ENCODE measurements at regions not wholly inside any gene's neighbourhood (a gene's known extent, or its start where the extent isn't known, plus 50 kb on each side); places are given as distances from the start of the nearest gene placed in this dataset.

DNA sequence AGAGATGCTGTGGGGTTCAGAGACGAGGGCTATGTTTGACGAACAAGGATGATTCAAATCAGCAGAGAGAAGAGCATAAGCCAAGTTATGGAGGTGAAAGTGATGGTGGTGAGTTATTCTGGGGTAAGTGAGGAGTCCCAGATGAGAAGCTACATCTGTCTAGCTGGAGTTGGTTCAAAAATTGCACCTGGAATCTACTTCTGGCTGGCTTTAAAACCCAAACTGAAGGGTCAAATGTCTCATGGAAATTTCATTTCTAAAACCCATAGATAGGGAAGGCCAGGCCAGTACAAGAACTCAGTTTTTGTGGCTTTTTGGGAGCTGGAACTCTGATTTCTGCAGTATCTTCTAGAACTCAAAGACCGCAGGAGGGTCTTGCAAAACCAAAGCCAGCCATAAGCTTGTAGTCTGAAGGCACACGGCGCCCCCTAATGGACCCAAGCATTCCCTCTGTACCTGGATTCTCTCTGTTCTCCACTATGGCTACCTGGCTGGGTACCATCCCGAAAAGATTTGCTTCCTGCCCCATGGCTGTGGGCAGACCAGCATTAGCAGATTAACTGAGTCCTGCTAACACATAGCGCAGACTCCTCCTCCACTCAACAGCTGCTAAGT, 229.1 kb upstream of the SLC14A2 start:
- peak; percentile 80 for DNase-seq

DNA sequence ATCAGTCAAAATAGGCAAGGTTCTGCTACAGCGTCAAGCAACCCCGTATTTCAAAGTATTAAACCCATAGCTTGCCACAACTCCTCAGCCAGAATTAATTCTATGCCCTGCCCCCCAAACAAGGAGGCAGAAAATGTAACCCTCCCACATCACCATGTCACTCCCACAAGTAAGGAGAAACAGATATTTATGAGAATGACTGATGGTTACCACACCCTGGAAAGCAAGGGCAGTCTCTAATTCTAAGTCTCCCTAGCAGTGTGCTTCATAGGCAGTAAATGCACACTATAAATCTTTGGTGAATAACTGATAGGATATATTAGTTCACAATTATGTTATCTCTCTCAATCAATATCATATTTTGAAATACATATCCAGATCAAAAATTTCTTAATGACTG, 228.0 kb upstream of the SLC14A2 start:
- no peak for DNase-seq

DNA sequence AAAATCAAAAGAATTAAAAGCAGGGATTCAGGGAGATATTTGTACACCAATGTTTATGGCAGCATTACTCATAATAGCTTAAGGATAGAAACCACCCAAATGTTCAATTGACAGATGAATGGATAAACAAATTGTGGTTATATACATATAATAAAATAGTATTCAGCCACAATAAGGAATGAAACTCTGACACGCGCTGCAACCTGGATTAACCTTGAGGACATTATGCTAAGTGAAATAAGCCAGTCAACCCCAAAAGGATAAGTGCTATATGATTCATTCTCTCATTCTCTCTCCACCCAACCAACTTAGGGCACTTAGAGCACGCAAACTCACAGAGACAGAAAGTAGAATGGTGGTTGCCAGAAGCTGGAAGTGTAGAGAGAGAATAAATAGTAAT, 216.8 kb upstream of the SLC14A2 start:
- DNase-seq, result no peak

DNA sequence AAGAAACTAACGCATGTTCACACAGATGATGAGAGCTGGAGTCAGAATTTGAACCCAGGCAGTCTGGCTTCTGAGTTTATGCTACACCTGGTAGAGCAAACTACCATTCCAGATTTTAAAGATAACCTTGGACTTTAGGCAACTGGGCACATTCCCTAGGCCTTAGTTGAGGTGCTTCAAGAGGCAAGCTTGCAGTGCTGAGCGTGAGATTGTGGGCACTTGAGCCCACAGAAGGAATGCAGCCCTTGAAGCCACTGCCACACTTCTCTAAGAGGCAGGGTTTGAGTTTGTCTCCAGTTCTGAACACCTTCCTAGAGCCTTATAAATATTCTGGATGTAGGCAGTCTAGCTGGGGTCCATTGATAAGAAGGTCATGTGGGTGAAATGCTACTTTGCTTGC, 216.1 kb upstream of the SLC14A2 start:
- DNase-seq, result no peak

DNA sequence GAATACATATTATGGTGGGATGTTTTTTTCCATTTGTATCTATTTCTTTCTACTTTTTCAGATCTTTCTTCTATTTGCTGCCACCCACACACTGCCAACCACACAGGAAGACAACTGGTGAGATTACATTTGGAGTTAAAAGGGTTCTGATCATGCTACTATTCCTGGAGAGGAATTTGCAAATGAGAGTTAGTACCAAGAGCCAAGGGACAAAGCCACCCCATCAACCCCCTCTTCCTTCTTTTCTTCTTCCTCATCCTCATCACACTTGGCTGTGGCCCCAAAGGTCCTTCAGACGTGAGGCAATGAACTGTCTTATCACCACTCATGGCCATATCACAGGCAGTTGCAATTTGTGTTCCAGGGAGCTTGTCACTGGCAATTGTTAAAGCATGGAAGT, 215.6 kb upstream of the SLC14A2 start:
- no peak for DNase-seq

DNA sequence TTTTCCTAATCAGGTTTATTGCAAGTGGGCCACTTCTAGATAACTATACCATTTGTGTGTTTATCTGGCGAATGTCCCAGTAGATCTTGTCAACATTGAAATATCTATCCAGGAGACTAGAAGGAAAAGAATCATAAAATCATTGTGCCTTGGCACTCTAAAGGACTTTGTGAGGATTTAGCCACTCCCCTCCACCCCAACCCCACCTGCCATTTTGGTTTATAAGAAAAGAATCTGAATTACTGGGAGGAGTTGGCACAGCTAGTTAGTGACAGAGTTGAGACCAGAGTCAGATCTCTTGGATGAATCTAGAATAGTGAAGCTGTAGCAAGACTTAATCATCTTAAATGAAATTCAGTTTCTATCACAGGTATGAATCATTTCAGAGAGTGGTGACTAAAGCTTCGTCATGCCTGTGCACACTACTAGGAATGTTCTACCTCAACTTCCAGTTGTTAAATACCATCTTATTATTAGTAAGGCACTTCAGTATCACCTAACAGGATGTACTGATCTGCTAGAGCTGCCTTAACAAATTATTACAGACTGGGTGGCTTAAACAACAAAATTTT, 212.7 kb upstream of the SLC14A2 start:
- DNase-seq, result no peak

DNA sequence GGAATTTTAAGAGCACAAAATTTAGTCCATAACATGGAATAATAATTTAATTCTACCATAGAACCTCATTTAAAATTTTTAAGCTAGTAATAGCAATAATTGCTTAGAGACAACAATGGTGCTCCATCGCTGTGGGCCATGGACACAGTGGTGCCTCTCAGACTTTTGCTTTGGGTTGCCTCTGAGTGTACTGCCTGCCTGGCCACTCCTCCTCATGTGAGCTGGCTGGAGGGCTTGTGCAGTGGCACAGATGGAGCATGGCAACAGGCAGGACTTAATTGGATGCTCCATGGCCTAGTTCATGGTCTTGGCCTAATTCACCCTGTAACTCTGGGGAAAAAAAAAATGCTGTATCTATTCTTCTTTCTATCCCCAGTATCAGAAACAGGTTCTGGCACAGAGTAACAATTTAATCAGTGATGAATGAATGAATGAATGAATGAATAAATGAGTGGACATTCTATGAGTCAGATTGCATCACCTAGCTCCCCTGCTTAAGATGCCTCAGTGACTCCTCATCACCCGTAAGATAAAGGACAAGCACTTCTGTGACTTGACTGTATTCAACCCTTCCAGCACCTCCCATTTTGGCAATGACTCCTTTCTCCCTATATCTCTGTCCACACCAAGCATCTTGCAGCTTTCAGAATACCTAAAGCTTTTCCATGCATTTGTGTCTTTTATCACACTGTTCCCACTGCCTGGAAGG, 211.8 kb upstream of the SLC14A2 start:
- DNase-seq, result no peak

DNA sequence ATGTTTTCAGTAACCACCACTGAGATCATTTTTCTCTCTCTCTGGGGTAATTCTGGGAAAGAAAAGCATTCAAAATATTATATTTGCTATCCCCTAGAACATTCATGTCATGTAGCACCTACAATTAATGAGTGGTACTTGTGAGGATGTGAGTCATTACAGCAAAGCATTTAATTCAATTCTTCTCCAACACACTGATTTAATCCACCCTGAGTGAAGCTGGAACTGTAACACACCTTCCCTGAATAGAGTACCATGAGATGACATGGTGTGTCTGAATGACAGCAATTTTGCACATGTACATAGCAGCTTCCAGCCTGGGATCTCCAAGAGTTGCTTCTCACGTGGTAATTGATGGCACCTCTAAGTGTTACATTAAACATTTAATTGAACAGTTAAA, 207.1 kb upstream of the SLC14A2 start:
- DNase-seq, result peak; percentile 37

DNA sequence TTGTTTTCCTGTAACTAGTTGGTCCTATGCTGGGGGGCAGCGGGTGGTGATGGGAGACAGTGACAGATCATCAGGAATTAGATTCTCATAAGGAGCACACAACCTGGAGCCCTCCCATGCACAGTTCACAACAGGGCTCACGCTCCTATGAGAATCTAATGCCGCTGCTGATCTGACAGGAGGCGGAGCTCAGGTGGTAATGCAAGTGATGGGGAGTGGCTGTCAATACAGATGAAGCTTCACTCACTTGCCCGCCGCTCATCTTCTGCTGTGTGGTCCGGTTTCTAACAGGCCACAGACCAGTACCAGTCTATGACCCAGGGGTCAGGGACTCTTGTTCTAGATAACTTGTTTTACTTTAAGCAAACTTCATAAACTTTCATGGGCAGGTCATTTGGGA, 205.3 kb upstream of the SLC14A2 start:
- DNase-seq, result no peak

DNA sequence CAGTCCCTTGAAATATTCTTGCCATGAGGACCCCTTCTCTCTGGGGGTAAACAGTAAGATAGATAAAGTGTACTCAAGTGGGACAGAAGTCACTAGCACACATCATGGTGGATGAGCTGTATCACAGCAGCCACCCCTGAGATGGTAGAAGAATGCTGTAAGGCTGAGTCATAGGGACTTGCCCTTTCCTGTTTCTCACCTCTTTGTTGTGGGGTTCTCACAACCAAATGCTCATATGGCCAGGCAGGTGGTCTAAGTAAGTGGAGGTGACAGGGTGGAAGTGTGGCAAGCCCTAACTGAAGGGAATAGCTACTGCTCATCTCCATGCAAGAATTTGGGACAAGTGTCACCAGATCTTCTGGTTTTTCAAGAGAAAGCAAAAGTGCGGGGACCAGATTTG, 202.7 kb upstream of the SLC14A2 start:
- DNase-seq, result peak; percentile 25

DNA sequence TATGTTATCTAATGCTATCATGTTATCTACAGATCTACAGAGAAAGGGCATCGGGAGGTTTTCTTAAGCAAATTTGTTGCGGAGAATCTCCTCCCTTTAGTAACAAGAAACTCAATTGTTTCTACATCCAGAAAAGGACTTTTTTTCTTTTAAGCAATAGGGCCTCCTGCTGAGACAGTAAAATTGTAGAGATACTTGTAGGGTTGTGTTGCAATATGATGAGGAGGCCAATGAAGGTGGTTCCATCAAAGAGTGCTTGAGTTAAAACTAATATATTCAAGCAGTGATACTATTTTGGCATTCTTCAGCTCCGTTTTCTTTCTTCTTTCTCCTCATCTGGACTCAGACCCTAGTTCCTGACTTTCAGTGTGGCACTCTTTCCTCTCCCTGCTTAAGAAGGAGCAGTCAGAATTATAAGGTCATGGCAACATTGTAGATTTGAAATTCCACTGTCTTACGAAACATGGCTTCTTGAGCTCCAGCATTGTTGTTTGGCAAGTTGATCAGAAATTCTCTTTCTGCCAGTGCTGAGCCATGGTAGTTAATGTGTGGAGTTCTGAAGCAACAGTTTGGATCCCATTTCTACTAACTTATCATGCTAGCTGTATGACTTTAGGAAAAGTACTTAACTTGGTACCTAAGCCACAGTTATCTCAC, 202.0 kb upstream of the SLC14A2 start:
- DNase-seq, result no peak

DNA sequence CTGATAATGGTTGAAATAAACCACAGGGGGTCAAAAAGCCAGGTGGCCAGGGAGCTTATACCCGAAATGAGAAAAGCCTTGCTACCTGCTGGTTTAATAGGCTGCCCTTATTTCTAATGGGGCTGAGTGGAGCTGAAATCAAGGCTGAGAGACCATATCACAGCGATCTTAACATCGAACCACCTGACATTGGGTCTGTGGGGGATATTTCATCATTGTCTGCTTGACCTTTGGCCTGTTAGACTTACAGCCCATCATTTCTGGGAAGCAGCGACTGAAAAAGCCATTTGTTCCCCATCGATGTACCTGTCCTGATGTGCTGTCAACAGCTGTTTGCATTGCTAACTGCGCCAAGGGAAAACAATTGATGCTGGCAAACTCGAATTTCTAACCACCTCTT, 199.7 kb upstream of the SLC14A2 start:
- DNase-seq, result no peak

DNA sequence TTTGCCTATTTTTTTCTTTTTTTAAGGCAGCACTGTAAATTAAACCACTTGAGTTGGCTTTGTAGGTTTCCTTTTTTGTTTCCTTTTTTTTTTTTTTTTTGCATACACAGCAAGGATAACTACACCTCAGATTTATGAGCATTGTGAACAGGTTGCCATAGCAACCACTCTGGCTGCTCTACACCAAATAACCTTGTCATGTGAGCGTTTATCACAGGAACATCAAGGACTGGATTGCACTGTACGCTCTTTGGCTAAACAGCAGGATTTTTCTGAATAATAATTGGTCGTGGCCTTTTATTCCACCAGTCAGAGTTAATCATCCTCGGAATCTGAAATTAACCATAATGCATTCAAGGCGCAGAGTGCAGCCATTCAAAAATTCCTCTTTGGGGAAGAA, 199.1 kb upstream of the SLC14A2 start:
- peak; percentile 91 for DNase-seq

DNA sequence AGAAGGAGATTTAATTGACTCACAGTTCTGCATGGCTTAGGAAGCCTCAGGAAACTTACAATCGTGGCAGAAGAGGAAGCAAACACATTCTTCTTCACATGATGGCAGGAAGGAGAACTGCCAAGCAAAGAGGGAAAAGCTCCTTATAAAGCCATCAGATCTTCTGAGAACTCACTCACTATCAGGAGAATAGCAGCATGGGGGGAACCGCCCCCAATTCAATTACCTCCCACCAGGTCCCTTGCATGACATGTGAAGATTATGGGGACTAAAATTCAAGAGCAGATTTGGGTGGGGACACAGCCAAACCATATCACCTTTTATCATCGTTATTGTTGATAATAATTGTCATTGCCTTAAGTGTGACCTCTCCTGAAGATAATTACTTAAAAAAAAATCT, 197.9 kb upstream of the SLC14A2 start:
- no peak for DNase-seq

DNA sequence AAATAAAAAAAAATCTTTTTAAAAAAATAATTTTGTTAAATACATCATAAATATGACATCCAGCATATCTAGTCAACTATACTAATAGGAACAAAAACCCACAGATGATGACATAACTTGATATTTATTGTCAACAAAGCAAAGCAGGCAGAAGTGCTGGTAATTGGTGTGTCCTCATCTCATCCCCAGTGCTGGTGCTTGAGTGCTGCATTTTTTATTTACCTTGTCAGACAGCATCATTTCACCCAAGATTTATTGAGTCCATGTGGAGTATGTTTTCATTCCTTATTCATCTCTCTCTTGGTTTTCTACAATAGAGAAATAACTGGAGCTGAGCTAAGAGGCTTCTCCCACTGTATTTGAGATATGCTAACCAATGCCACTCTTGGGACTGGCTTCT, 191.6 kb upstream of the SLC14A2 start:
- DNase-seq, result peak; percentile 89

DNA sequence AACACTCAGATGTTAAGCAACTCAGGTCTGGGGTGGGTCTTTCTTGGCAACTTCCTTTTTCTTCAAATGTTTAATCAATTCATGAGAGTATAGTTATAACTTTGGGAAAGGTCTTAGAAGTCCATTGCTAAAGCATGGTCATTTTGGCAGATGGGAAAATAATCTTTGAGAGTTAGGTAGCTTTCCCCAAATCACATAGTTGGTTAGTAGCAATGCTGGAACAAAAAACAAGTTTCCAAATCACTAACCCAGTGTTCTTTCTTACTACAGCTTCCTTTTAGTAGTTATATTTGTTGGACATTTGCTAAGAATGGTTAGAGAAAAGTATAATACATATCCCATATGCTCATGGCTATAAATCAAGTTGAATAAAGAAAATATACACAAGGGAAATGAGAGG, 185.2 kb upstream of the SLC14A2 start:
- no peak for DNase-seq

DNA sequence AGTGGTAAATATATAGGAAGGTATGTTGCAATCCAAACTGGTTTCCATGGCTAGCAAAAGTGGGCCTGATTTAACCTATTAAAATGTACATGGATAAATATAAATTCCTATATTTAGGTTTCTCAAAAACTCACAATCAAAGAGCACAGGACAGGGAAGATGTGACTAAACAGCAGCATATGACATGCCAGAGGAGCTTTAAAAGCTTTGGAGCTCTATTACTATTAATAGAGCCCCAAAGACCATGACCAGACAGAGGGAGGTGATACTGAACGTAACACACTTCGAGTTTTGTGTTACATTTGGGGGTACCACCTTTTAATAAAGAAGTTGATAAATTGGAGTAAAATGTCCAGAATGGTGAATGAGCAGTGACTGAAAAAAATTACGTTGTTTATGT, 179.5 kb upstream of the SLC14A2 start:
- no peak for DNase-seq

DNA sequence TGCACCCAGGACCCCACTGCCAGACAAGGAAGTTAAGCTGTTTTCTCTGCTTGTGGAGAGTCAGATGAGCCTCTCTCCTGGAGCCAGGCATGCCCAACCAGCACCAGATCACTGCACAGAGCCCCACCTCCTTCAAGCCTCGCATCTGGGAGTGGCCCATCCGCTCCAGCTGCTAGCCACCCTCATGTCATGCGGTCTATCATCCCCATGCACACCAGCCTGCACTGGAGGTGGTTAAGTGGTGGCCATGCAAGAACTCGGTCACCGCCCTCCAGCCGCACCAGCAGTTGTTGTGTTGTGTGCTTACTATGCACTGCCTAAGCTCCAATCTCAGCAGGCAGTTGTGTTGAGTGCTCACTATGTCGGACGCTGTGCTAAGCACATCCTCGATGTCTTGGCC, 177.9 kb upstream of the SLC14A2 start:
- DNase-seq, result no peak

DNA sequence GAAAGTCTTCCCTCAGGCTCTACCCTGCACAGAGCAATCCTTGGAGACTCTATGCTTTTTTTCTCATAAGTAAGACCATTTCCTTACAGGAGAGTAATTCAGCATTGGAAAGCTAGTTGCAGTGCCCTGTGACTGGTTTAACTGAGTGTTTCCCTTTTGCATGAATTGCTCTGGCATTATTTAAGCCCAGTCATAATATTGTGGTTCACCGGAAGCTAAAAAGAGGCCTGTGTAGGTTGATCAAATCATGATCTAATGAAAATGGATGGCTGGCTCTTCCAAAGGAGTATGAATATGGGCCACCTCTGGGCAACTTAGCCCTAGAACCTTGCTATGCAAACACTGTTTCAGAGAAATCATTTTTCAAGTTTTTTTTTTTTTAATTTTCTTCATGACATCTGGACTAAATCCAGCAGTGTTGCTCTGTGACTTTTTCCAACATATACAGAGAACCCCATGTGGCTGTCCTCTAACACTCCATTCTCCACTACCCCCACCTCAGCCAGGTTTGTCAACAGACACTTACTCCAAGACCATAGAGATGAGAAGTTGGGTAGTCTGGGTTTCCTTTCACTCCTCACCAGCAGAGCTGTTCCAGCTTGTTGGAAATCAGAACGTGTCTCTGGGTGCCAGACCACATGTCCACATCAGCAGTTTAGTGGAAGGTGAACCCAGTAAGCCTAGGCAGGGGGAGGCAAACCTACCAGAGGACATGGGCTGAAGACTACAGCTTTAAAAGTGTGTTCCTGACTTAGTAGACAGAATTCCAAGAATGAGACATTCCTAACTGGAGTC, 175.2 kb upstream of the SLC14A2 start:
- no peak for DNase-seq

DNA sequence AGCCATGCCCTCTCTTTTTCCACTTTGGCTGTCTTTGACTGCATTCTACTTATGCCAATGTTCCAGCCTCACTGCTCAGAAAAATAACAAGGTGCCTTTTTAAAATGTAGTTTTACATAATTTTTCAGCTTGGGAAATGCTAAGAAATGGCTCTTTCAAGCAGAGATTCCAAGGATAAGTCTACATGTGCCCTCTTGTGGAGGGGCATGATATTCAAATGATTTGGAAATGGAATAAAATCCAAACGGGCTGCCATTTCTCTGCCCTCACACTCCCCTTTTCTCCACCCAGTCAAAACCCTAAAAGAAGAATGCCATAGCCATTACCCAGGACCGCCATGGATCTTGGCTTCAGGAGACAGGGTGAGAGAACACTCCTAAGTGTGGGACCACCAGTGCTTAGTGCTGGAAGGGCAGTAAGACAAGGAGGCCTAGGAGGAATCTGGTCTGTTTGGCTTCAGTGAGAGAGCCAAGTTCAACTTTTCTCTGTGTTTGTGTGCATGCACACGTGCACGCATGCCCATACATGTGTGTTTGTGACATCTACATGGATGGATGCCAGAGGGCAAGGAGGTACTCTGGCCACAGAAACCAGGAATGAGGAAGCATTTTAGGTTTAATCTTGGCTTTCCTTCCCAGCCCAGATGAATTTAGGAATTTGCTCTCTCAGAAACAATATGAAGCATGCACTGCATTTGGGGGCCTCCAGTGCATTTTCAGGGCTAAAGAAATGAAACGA, 174.0 kb upstream of the SLC14A2 start:
- DNase-seq, result peak; percentile 54

DNA sequence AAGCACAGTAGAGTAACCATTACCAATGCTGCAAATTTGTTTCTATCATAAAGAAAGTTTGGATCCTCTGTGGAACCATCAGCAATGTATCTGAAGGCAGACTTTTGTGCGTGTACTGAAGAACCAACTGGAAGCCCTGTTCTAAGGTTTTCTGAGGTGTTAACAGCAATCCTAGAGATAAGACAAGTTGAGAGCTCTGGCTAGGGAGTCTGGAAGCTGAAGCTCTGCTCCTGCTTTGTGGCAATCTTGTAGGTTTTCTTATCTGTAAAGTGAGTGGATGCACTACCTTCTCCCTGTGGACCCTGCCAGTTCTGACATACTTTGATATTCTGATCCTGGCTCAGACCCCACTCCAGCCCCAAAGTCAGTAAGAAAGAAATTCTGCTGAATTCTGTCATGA, 171.2 kb upstream of the SLC14A2 start:
- DNase-seq, result no peak

Measured in DMS53 (cell line).